A673 (cell line): ENCODE measurements at regions not wholly inside any gene's neighbourhood (a gene's known extent, or its start where the extent isn't known, plus 50 kb on each side); places are given as distances from the start of the nearest gene placed in this dataset.

Experiments used
- BruUV-seq: library from RNA; stranded (reverse); fragments of 400-500 nt; replicated peaks from 2 replicates; lab custom pipeline; 2021; lab: Mats Ljungman, UMichigan
- CTCF ChIA-PET: fragments of 300-600 bp; sonication (Branson Sonifier 250); formaldehyde crosslinking; loops from one replicate; lab custom pipeline; 2022; ENCODE audit warnings: antibody characterized with exemption; lab: Charles Lee
- POLR2A ChIA-PET: fragments of 300-600 bp; sonication (Branson Sonifier 250); formaldehyde crosslinking; loops from one replicate; lab custom pipeline; 2022; ENCODE audit warnings: antibody characterized with exemption; ENCODE audit not compliant: low non-redundant PET; lab: Charles Lee
- DNase-seq: peaks from one replicate; pipeline ENCODE4 v3.0.0-alpha.2; 2015; ENCODE audit warnings: low spot score
- H3K27ac ChIP-seq: fragments of 200-600 bp; sonication (generic); 2 replicates; pipeline ENCODE4 v1.5.1; 2016; ENCODE audit warnings: mixed run types, low read depth, mild to moderate bottlenecking, mixed read lengths, antibody characterized with exemption, low read length; ENCODE audit not compliant: poor library complexity, severe bottlenecking
- H3K27me3 ChIP-seq: fragments of 200-600 bp; sonication (generic); replicated peaks from 2 replicates; pipeline ENCODE4 v1.6.1; 2017; ENCODE audit warnings: mixed run types, low read depth, mild to moderate bottlenecking, mixed read lengths, antibody characterized with exemption, low read length; ENCODE audit not compliant: insufficient read depth, poor library complexity
- H3K36me3 ChIP-seq: fragments of 200-600 bp; sonication (generic); 2 replicates; pipeline ENCODE4 v1.6.1; 2016; ENCODE audit warnings: mixed run types, mild to moderate bottlenecking, mixed read lengths, antibody characterized with exemption, low read length; ENCODE audit not compliant: insufficient read depth, poor library complexity, severe bottlenecking
- H3K4me1 ChIP-seq: fragments of 200-600 bp; sonication (generic); 2 replicates; pipeline ENCODE4 v1.6.1; 2017; ENCODE audit warnings: mixed run types, mild to moderate bottlenecking, mixed read lengths, antibody characterized with exemption, low read length; ENCODE audit not compliant: insufficient read depth, poor library complexity, severe bottlenecking
- H3K4me3 ChIP-seq: fragments of 200-600 bp; sonication (generic); 2 replicates; pipeline ENCODE4 v1.5.1; 2016; ENCODE audit warnings: low read depth, mixed run types, mild to moderate bottlenecking, mixed read lengths, low read length; ENCODE audit not compliant: poor library complexity, severe bottlenecking
- H3K9me3 ChIP-seq: fragments of 200-600 bp; sonication (generic); 2 replicates; pipeline ENCODE4 v1.6.1; 2016; ENCODE audit warnings: mixed run types, low read depth, mild to moderate bottlenecking, mixed read lengths, antibody characterized with exemption, low read length; ENCODE audit not compliant: poor library complexity, severe bottlenecking
- EZH2 ChIP-seq: fragments of 200-600 bp; sonication (generic); IDR thresholded peaks from 2 replicates; pipeline ENCODE4 v1.6.1; 2017; ENCODE audit warnings: borderline replicate concordance, low read depth, mild to moderate bottlenecking, mixed read lengths, antibody characterized with exemption, low read length; ENCODE audit not compliant: poor library complexity, severe bottlenecking
- intact Hi-C: fragments of 100-400 bp; cut with micrococcal nuclease; formaldehyde crosslinking; loops from one replicate; pipeline ENCODE4 v1.10.0; 2022; ENCODE audit not compliant: unreplicated experiment
- TF ChIP-seq, protein P1 (sequence below): fragments of 300-800, 200-600 bp; sonication (generic); conservative IDR thresholded peaks from 2 replicates; pipeline ENCODE4 v1.5.1; 2017; ENCODE audit warnings: low read depth, mild to moderate bottlenecking, antibody characterized with exemption, low read length, moderate library complexity, mixed read lengths

DNA sequence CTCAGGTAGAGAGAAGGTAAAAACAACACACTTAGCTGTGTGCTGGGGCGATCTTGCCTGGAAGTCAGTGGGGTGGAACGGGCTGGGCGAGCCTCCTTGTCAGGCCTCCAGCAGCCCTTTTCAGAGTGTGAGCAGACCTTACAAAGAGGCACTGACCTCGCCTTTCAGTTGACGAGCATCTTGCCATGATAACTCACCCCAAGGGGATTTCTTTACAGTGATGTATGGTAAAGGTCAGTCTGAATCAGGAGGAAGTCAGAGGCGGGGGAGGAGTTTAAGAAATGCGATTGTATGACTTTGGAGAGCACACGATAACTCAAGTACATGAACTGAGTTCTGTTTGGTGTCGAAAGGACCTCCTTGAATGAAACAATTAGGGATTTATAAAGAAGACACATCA lies 326.5 kb upstream of the PROX1 start:
- intact Hi-C loops = no loop called here
- ChIA-PET POLR2A (no interaction called here), CTCF (no interaction called here)
- no peak overlapping the region for H3K27ac ChIP-seq
- DNase-seq = no peak
- BruUV-seq = no TSS peak
- H3K36me3 ChIP-seq = no peaks in the 10 kb centered on the region
- no peaks in the 10 kb centered on the region for H3K4me1 ChIP-seq
- TF ChIP-seq, protein P1, sequence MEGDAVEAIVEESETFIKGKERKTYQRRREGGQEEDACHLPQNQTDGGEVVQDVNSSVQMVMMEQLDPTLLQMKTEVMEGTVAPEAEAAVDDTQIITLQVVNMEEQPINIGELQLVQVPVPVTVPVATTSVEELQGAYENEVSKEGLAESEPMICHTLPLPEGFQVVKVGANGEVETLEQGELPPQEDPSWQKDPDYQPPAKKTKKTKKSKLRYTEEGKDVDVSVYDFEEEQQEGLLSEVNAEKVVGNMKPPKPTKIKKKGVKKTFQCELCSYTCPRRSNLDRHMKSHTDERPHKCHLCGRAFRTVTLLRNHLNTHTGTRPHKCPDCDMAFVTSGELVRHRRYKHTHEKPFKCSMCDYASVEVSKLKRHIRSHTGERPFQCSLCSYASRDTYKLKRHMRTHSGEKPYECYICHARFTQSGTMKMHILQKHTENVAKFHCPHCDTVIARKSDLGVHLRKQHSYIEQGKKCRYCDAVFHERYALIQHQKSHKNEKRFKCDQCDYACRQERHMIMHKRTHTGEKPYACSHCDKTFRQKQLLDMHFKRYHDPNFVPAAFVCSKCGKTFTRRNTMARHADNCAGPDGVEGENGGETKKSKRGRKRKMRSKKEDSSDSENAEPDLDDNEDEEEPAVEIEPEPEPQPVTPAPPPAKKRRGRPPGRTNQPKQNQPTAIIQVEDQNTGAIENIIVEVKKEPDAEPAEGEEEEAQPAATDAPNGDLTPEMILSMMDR = no peak
- no peak for TF ChIP-seq EZH2
- H3K9me3 ChIP-seq = no peaks in the 10 kb centered on the region
- H3K4me3 ChIP-seq = no peak overlapping the region
- H3K27me3 ChIP-seq = peaks cover 47% of the 10 kb centered on the region

GRCh38 chr1:213666113-213666512 lies 321.7 kb upstream of the PROX1 start:
- CTCF ChIA-PET = no interaction called here
- no peak overlapping the region for H3K27ac ChIP-seq
- no peak overlapping the region for H3K4me3 ChIP-seq
- H3K36me3 ChIP-seq = no peaks in the 10 kb centered on the region
- DNase-seq = no peak
- intact Hi-C loops = no loop called here
- no TSS peak for BruUV-seq
- H3K9me3 ChIP-seq = no peaks in the 10 kb centered on the region
- peaks cover 16% of the 10 kb centered on the region for H3K27me3 ChIP-seq
- POLR2A ChIA-PET = no interaction called here
- no peak for TF ChIP-seq EZH2
- TF ChIP-seq, protein P1 = no peak
- no peaks in the 10 kb centered on the region for H3K4me1 ChIP-seq

DNA sequence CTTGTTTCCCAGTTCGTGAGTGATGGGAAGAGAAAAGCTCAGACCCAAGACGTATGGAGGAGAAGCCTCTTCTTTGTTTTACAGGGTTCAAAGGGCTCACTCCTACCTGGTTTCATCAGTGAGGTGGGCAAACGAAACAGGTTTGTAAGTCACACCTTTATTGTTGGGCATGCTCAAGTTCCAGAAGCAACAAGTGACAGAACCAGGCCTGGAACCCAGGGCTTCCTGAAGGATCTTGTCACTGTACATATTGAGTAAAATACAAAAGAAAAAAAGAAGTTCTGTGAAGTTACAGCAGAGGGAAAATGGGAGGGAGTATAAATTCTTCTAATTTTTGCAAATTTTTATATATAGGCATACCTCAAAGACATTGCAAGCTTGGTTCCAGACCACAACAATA lies 320.9 kb upstream of the PROX1 start:
- no peak overlapping the region for H3K4me3 ChIP-seq
- peaks cover 7% of the 10 kb centered on the region for H3K27me3 ChIP-seq
- no TSS peak for BruUV-seq
- POLR2A ChIA-PET = no interaction called here
- intact Hi-C loops = no loop called here
- H3K9me3 ChIP-seq = no peaks in the 10 kb centered on the region
- H3K36me3 ChIP-seq = no peaks in the 10 kb centered on the region
- CTCF ChIA-PET = no interaction called here
- H3K27ac ChIP-seq = no peak overlapping the region
- no peaks in the 10 kb centered on the region for H3K4me1 ChIP-seq
- TF ChIP-seq, protein P1 = no peak
- DNase-seq = no peak
